Activated CD8-positive, alpha-beta memory T cell treated with anti-CD3 and anti-CD28 coated beads, Interleukin-2, amount 50 U/mL, for 48 hours (primary cell): ENCODE measurements at regions not wholly inside any gene's neighbourhood (a gene's known extent, or its start where the extent isn't known, plus 50 kb on each side); places are given as distances from the start of the nearest gene placed in this dataset.

Experiments used
- DNase-seq: peaks from one replicate; pipeline ENCODE4 v3.0.0-alpha.2; 2020

- DNase-seq = no peak
Observed at GRCh38 chr4:110675426-110675825, 52.5 kb upstream of the PITX2 start.

GRCh38 chr4:110676241-110676640 lies 53.4 kb upstream of the PITX2 start:
- DNase-seq = no peak

- DNase-seq = no peak
Observed at GRCh38 chr4:110678517-110679227, 55.8 kb upstream of the PITX2 start.

GRCh38 chr4:110680265-110680664 lies 57.4 kb upstream of the PITX2 start:
- DNase-seq = no peak

GRCh38 chr4:110681381-110681780 lies 58.5 kb upstream of the PITX2 start:
- DNase-seq = no peak

GRCh38 chr4:110682311-110682710 lies 59.4 kb upstream of the PITX2 start:
- no peak for DNase-seq

- DNase-seq = no peak
Observed at GRCh38 chr4:110683601-110684000, 60.7 kb upstream of the PITX2 start.

- DNase-seq = no peak
Observed at GRCh38 chr4:110702326-110702725, 79.4 kb upstream of the PITX2 start.

- no peak for DNase-seq
Observed at GRCh38 chr4:110704748-110705439, 82.0 kb upstream of the PITX2 start.

GRCh38 chr4:110705440-110705782 lies 82.5 kb upstream of the PITX2 start:
- DNase-seq = no peak

GRCh38 chr4:110710070-110710469 lies 87.2 kb upstream of the PITX2 start:
- no peak for DNase-seq

GRCh38 chr4:110712486-110712885 lies 89.6 kb upstream of the PITX2 start:
- no peak for DNase-seq

- no peak for DNase-seq
Observed at GRCh38 chr4:110730318-110730717, 107.4 kb upstream of the PITX2 start.

GRCh38 chr4:110733901-110734300 lies 111.0 kb upstream of the PITX2 start:
- no peak for DNase-seq

- no peak for DNase-seq
Observed at GRCh38 chr4:110735686-110736085, 112.8 kb upstream of the PITX2 start.

- no peak for DNase-seq
Observed at GRCh38 chr4:110737931-110738330, 115.1 kb upstream of the PITX2 start.

- no peak for DNase-seq
Observed at GRCh38 chr4:110742143-110742542, 119.3 kb upstream of the PITX2 start.

GRCh38 chr4:110748071-110748470 lies 125.2 kb upstream of the PITX2 start:
- DNase-seq = no peak

- no peak for DNase-seq
Observed at GRCh38 chr4:110751183-110751582, 128.3 kb upstream of the PITX2 start.

- DNase-seq = no peak
Observed at GRCh38 chr4:110751986-110752385, 129.1 kb upstream of the PITX2 start.

- no peak for DNase-seq
Observed at GRCh38 chr4:110753466-110753865, 130.6 kb upstream of the PITX2 start.

- no peak for DNase-seq
Observed at GRCh38 chr4:110754716-110755115, 131.8 kb upstream of the PITX2 start.

GRCh38 chr4:110769578-110769977 lies 146.7 kb upstream of the PITX2 start:
- no peak for DNase-seq

GRCh38 chr4:110770353-110770752 lies 147.5 kb upstream of the PITX2 start:
- DNase-seq = no peak

GRCh38 chr4:110778521-110778920 lies 155.6 kb upstream of the PITX2 start:
- no peak for DNase-seq
